ENCODE measurements at regions not wholly inside any gene's neighbourhood (a gene's known extent, or its start where the extent isn't known, plus 50 kb on each side); places are given as distances from the start of the nearest gene placed in this dataset.

GRCh38 chr17:33935822-33936221 is 319.3 kb upstream of the CCL2 start:
- TF ChIP-seq CTCF (conservative IDR thresholded peaks at IDR 0.05; ENCODE audit: low read length) = no peak
- no peak for TF ChIP-seq EZH2phosphoT487 (IDR thresholded peaks at IDR 0.05; ENCODE audit: borderline replicate concordance)

All from Loucy (cell line).